ENCODE measurements at regions not wholly inside any gene's neighbourhood (a gene's known extent, or its start where the extent isn't known, plus 50 kb on each side); places are given as distances from the start of the nearest gene placed in this dataset.

GRCh38 chr4:120348948-120349347, 282.3 kb upstream of the MAD2L1 start:
- H3K9me3 ChIP-seq: no peaks in the 10 kb centered on the region
- no peak overlapping the region for H3K4me2 ChIP-seq
- H3K27ac ChIP-seq: no peak overlapping the region
- ATAC-seq: no peak
- no peak overlapping the region for H3K4me3 ChIP-seq
- WGBS (ENCODE audit: missing lambda C conversion rate): 37% methylated on average over 1 of the region's 1 CpG
- H3K4me1 ChIP-seq: no peaks in the 10 kb centered on the region
- no peak for DNase-seq (ENCODE audit: low read depth in 1 of 2, low spot score in 1 of 2)
- CTCF ChIA-PET: no interaction called here
- FAIRE-seq: no peak
- TF ChIP-seq RARB (CRISPR knock-in tag; IDR thresholded peaks at IDR 0.05) (no peak), HEYL (CRISPR knock-in tag; IDR thresholded peaks at IDR 0.05) (no peak)
- TF ChIP-seq, protein P1, sequence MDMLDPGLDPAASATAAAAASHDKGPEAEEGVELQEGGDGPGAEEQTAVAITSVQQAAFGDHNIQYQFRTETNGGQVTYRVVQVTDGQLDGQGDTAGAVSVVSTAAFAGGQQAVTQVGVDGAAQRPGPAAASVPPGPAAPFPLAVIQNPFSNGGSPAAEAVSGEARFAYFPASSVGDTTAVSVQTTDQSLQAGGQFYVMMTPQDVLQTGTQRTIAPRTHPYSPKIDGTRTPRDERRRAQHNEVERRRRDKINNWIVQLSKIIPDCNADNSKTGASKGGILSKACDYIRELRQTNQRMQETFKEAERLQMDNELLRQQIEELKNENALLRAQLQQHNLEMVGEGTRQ (IDR thresholded peaks at IDR 0.05): no peak
- POLR2A ChIA-PET: no interaction called here

DNA sequence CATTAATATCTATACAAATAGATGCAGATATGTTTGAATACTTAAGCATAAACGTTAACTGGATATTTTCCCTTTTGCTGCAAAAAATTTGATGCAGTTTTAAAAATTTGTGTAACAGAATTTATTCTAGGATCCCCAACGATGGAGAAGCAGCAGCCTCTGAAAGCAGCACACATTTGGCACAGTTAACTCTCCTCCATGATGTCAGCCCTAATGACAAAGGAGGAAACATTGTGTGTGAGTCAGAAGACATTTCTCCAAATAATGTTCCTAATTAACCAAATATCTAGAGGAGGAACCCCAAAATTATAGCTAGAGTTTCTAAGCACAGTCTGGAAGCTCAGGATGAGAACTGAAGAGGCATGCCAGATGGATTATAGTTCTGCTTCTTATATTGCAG, 281.9 kb upstream of the MAD2L1 start:
- FAIRE-seq (no peak), ATAC-seq (no peak), DNase-seq (ENCODE audit: low read depth in 1 of 2, low spot score in 1 of 2) (no peak)
- CTCF ChIA-PET: no interaction called here
- Histone ChIP-seq H3K4me3 (no peak overlapping the region), H3K4me2 (no peak overlapping the region), H3K9me3 (no peaks in the 10 kb centered on the region), H3K4me1 (no peaks in the 10 kb centered on the region), H3K27ac (no peak overlapping the region)
- POLR2A ChIA-PET: no interaction called here
- WGBS (ENCODE audit: missing lambda C conversion rate): 2% methylated on average over 2 of the region's 2 CpGs
- TF ChIP-seq FOXS1 (CRISPR knock-in tag; IDR thresholded peaks at IDR 0.05): no peak
- TF ChIP-seq NPAS2 (CRISPR knock-in tag; IDR thresholded peaks at IDR 0.05; ENCODE audit: borderline replicate concordance): no peak
- no peak for TF ChIP-seq ZC3H11A (IDR thresholded peaks at IDR 0.05)
- TF ChIP-seq ZFP36 (IDR thresholded peaks at IDR 0.05; ENCODE audit: borderline replicate concordance, partially characterized antibody): no peak
- TF ChIP-seq HEYL (CRISPR knock-in tag; IDR thresholded peaks at IDR 0.05): no peak
- TF ChIP-seq, protein P2, sequence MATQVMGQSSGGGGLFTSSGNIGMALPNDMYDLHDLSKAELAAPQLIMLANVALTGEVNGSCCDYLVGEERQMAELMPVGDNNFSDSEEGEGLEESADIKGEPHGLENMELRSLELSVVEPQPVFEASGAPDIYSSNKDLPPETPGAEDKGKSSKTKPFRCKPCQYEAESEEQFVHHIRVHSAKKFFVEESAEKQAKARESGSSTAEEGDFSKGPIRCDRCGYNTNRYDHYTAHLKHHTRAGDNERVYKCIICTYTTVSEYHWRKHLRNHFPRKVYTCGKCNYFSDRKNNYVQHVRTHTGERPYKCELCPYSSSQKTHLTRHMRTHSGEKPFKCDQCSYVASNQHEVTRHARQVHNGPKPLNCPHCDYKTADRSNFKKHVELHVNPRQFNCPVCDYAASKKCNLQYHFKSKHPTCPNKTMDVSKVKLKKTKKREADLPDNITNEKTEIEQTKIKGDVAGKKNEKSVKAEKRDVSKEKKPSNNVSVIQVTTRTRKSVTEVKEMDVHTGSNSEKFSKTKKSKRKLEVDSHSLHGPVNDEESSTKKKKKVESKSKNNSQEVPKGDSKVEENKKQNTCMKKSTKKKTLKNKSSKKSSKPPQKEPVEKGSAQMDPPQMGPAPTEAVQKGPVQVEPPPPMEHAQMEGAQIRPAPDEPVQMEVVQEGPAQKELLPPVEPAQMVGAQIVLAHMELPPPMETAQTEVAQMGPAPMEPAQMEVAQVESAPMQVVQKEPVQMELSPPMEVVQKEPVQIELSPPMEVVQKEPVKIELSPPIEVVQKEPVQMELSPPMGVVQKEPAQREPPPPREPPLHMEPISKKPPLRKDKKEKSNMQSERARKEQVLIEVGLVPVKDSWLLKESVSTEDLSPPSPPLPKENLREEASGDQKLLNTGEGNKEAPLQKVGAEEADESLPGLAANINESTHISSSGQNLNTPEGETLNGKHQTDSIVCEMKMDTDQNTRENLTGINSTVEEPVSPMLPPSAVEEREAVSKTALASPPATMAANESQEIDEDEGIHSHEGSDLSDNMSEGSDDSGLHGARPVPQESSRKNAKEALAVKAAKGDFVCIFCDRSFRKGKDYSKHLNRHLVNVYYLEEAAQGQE (IDR thresholded peaks at IDR 0.05): no peak
- TF ChIP-seq, protein P1 (IDR thresholded peaks at IDR 0.05): no peak
- TF ChIP-seq HOXB13 (CRISPR knock-in tag; IDR thresholded peaks at IDR 0.05; ENCODE audit: low read depth): no peak
- TF ChIP-seq CEBPB (IDR thresholded peaks at IDR 0.05): no peak
- no peak for TF ChIP-seq POLR2AphosphoS2 (conservative IDR thresholded peaks at IDR 0.05; ENCODE audit: low read length)

GRCh38 chr4:120331486-120332370, 265.1 kb upstream of the MAD2L1 start:
- TF ChIP-seq RFX5 (IDR thresholded peaks at IDR 0.05): no peak
- no peak for TF ChIP-seq FOSB (CRISPR knock-in tag; IDR thresholded peaks at IDR 0.05)
- TF ChIP-seq, protein P1 (IDR thresholded peaks at IDR 0.05): no peak
- TF ChIP-seq HDAC2 (IDR thresholded peaks at IDR 0.05): no peak
- no peak for TF ChIP-seq KDM1A (IDR thresholded peaks at IDR 0.05; ENCODE audit: low read depth)
- TF ChIP-seq RARB (CRISPR knock-in tag; IDR thresholded peaks at IDR 0.05): no peak
- TF ChIP-seq HOXA7 (CRISPR knock-in tag; IDR thresholded peaks at IDR 0.05): no peak
- H3K27ac ChIP-seq: no peak overlapping the region
- no peak for FAIRE-seq
- H3K9me3 ChIP-seq: no peaks in the 10 kb centered on the region
- POLR2A ChIA-PET: no interaction called here
- no peaks in the 10 kb centered on the region for H3K4me1 ChIP-seq
- CTCF ChIA-PET: no interaction called here
- H3K4me2 ChIP-seq: no peak overlapping the region
- ATAC-seq: no peak
- WGBS (ENCODE audit: missing lambda C conversion rate): 5% methylated on average over 3 of the region's 4 CpGs
- DNase-seq (ENCODE audit: low read depth in 1 of 2, low spot score in 1 of 2): no peak
- H3K4me3 ChIP-seq: no peak overlapping the region

Data from A549 (cell line).